NCI-H446 (cell line): ENCODE measurements at regions not wholly inside any gene's neighbourhood (a gene's known extent, or its start where the extent isn't known, plus 50 kb on each side); places are given as distances from the start of the nearest gene placed in this dataset.

ENCODE experiments used
- DNase-seq, 2 experiments: peaks; one replicate each; lab custom pipeline; 2025; lab: John Stamatoyannopoulos, UW

DNA sequence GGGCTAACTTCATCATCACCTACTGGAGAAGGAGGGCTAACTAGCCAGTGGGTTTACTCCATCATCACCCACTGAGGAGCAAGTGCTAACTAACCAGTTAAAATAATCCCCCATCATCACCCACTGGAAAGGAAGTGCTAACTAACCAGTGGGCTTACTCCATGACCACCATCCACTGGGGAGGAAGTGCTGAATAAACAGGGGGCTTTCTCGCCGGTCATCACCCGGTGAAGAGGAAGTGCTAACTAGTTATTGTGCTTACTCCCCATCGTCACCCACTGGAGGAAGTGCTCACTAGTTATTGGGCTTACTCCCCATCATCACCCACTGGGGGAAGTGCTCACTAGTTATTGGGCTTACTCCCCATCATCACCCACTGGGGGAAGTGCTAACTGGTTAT, 124.4 kb upstream of the SALL3 start:
- no peak for DNase-seq

DNA sequence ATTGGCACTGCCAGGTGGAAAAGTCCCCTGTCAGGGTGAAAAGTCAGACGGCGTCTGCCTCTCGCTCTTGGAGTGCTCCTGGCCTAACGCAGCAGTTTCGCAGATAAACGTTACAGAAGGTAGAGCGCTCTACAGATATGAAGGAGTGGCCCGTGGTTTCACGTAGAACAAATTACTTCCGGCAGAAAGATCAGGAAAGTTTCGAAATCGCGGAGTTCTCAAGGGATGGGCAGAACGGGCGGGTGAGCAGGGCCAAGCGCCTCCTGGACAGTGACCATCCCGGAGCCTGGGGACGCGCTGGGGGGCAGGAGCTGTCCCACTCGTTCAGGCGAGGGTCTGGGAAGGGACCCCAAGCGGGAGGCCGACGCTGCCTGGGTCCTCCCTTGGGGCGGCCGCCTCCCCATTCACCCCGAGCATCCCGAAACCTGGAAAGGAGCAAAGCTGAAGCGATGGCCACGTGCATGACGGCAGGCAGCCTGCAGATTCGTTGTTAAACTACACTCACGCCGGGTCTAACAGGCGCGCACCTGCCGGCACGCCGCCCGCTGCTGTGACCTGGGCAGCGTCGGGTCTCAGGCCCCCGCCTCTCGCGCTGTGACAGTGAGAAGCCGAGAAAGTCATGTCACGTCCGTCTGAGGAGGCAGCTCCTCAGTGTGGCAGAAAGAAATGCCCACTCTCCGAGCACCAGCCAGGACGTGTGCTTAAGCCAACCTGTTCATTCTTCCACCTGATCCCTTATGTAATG, 122.9 kb upstream of the SALL3 start:
- no peak for DNase-seq

DNA sequence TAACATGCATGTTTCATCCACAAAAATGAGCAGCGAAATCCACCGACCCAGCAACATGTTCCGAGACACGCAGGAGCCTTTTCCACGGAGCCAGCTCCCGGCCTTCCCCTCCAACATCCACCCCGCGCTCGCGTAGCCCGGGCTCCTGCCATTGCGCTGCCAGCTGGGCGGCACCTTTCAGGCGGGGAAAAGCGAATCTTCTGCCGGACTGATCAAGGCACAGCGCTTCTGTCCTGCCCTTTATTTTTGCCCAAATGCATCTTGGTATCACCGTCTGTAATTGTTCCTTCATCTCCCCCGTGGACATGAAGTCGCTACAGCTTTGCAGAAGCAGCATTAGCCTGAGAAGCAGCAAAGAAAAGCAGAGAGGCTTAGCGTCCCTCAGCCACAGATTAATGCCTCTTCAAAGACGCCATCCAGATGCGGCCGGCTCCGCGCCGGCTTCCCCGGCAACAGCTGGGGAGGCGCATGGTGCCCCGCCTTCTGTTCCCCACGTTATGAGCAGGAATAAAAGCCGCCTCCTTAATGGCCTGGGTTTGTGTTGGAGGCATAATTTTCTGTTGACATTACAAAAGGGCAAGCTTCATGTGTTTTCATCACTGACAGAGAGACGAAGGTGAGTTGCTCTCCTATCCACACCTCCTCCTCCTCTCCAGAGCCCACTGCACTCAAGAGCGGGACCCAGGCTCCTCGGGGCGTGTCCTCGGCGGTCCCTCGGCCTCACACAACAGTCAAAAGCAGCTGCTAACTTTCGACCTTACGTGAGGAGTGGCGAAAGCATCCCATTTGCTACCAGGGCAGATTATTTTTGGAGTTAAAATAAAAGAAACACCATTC, 122.1 kb upstream of the SALL3 start:
- no peak for DNase-seq

DNA sequence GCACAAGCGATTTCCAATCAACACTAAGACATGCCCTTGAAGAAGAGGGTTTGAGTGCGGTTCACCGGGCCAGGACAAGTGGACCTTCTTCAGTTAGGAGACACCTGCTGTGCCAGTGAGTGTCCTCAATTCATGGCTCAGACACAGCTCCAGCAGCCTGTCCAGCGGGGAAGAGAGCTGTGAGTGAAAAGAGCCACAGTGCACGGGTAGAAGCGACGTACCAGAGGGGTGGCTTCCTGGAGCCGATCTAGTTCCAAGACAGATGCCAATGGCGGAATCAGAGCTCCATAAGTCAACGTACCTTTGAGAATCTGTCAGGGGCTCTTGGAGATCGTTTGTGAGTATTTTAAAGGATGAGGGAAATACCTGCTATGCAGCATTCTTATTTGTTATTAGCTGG, 119.9 kb upstream of the SALL3 start:
- no peak for DNase-seq

DNA sequence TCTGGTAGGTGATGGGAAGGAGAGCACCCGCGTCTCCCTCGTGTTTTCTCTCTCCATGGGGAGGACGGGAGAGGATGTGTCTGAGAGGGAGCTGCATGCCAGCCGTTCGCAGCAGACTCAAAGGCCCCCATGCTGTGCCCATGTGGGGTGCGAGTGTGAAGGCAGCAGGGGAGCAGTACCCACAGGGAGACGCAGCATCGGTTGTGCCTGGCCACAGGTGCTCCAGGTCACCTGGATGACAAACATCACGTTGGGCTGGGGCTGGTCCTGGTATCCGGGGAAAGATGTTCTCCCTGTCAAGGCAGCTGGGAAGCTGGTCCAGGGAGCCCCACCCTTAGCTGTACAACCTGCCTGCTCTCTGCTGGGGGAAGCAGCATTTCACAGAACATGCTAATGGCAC, 119.5 kb upstream of the SALL3 start:
- no peak for DNase-seq

DNA sequence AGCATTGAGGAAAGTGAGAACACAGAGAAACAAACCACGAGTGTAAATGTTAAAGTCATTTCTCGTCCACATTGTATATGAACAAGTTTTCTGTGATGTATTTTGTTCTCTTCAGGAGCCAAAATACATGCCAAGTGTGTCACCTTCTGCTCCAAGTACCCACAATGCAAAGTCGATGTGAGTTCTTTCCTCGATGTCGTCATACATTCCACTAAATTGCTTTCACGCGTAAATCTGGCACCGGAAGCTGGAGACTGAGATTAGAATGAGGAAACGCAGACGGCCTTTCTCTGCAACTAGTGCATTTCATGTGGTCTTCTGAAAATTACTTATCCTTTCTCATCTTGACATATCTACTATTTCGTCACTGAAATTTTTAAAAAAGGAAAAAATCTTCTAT, 118.5 kb upstream of the SALL3 start:
- DNase-seq, result no peak

DNA sequence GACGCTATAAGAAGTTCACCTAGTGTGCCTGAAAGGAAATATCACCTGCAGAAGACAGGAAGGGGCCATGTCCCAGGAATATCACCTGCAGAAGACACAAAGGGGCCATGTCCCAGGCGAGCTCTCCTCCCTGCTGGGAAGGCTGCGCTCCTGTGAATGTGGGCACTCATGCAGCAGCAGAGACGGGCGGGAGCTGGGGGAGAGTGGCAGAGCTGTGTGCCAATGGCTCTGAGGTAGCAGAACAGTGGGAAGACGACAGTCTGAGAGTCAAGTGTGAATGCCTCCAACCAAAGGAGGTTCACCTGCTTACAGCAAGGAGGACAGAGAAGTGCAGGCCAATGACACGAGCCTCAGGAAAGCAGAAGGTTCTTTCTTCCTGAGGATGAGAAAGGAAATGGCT, 117.9 kb upstream of the SALL3 start:
- no peak for DNase-seq

DNA sequence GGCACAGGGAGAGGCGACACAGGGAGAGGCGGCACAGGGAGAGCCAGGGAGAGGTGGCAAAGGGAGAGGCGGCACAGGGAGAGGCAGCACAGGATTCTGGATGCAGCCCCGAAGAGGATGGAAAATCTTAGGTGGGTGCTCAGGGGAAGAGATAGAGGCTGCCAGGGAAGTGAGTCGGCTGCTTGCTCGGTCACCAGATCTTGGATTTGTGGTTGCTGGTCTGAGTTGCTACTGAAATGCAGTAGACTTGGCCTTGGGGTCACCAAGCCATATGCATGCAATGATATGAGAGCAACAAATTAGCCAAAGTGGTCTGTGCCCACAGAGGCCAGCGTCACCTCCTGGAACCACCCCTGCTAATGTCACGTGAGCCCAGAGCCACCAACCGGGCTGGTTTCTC, 117.2 kb upstream of the SALL3 start:
- no peak for DNase-seq

DNA sequence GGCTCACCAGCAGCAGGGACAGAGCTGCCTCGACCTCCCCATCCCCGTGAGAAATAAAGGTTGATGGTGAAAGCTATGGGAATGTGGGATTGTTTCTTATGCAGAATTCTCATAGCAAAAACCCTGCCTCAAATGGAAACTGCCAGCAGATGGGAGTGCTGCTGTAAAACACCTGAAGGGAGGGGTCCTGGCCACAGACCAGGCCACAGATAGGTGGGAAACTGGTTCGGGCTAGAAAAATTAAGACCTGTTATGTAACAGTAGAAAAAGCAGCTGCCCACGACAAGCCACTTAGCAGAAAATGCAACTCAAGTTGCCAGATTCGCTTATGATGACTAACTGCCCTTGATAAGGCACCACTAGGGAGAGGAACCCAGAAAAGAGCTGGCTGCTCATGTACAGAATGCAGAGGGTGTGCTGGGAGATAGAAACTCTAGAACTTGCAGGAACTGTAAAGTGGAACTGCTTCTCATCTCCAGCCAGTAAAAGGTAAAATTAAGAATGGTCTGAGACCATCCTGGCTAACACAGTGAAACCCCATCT, 114.5 kb upstream of the SALL3 start:
- DNase-seq, result no peak

DNA sequence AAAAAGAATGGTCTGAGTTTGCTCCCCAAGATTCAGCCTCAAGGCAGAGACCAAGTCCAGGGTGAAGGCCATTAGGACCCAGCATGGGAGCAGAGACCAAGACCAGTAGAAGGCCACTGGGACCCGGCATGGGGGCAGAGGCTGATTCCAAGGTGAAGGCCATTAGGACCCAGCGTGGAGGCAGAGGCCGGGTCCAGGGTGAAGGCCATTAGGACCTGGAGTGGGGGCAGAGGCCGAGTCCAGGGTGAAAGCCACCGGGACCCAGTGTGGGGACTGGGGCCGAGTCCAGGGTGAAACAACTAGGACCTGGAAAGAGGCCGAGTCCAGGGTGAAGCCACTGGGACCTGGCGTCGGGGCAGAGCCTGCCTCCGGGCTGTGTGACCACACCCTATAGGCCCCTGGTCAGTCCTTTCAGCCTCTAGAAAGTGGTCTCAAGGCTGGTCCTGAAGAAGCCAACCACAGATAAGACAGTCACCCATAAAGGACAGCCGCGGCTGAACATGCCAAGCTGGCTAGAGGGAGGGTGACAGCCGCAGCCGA, 113.8 kb upstream of the SALL3 start:
- DNase-seq, result no peak

DNA sequence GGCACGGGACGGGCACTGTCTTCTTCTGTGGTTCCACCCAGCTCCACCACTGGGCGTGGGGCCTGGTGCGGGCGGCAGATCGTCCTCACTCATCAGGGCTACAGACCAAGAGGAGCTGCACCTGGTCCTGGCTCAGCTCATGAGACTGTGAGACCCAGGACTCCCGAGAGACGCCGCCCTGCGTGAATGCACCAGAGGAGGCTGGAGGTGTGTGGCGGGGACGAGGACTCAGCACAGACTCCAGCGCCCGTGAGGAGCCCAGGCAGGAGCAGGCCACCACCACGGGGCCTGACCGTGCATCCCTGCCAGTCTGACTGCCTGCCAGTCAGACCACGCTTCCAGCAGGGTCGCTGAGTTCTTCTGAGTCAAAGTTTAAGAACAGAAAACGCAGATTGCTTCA, 112.5 kb upstream of the SALL3 start:
- no peak for DNase-seq

DNA sequence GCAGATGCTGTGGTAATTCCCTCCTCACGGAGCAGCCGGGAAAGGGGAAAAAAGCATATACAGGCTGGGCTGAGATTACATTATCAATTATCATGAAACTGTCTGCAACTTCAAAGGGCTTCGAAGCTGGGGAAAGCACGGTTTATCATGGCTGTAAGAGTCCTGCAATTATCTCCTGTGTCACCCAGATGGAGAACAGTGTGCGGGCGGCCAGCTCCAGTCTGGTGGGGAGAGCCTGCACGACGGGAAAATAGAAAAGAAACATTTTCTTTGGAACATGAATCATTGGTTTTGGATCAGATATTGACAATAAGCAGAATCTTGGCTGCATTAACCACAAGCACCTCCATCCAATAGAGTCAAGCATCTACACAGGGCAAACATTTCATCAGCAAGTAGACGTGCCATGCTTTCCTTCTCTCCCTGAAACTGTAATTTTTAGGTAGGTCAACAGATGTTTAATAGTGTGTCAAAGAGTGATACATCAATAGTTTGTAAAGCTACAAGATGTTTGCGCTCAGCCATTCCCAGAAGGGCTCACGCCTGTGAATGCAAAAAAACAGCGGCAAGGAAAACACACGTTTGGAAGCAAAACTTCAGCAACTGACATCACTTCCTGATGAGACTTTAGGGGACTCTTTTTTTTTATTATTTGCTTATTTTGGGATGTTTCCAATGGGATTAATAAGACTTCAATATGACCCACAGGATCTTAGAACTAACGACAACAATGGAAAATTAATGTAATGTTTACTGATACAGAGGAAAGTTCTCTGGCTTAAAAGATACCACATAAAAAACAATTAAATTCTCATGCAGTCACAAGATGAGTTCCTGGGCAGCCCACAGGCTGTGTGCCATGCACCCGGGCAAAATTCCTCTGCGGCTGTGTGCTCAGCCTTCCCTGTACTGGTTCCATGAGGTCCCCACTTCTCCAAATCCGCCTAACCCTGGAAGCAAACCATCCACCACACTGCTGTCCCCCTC, 111.0 kb upstream of the SALL3 start:
- DNase-seq, result no peak

DNA sequence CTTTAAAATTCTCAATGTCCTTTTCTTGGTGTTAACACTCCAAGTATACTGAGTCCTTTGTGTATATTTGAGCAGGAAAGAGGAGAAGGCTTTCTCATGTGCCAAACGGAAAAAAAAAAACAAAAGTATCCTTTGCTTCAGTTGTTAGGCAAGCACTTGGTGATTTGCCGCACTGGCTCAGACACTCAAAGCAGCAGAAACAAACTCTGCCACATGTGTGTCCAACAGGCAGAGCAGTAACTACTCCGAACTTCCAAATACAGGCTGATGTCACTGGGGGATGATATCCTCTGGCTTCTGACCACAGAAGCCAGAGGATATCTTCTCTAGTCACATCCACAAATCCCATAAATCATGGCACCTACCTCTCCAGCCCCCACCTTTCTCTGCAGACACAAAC, 108.0 kb upstream of the SALL3 start:
- DNase-seq, result no peak

DNA sequence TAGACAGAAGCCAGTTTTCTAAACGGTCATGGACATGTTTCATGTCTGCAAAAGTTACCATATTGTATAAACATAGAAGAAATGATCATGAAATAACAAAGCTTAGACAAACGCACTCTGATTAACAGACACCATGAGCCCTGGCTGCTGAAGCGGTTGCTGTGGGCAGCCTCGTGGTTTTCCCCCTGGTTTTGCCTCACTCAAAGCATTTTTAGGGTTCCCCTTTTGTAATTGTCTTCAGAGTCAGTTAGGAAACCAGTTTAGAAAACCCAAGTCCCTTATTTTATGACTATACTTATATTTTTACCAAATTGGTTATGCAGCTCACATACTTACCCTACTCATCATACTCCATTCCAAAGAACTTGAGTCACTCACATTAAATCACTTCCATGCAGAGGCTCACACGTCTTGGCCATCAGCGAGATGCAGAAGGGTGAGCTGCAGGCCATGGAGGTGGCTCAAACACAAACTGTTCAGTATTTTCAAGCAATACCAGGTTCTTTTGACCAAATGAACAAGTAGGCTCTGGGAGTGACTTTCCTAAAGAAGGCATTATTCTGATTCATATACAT, 105.6 kb upstream of the SALL3 start:
- DNase-seq, result no peak

DNA sequence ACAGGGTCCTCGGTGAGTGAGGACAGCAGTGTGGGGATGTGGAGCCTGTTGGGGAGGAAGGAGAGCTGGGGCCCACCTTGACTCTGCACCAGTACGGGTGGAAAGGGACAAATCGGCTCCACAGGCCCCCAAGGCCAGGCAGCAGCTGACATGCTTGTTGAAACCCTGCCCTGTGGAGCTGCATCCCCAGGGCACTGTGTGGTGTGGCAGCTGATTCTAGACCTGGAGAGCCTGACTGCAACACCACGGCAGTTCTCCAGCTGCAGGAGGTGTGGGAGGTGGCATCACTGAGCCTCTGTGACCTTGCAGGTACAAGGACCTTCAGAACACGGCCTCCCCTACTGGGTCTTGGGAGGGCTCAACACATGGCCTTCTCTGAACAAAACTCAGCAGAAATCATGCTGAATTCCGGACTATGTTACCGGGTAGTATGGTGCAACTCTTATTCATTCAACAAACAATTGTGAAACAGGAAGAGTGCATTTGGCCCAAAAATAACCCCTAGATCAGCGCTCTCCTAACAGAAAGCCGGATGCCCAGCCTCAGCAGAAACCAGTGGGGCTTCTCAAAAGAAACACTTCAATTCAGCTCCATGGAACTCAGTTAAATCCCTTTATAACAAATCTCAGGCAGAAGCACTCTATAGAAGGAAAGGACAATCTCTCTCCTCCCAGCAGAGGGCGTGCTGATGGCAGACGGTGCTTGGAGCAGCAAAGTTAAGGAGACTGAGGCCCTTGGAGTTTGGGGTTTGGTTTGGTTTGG, 104.4 kb upstream of the SALL3 start:
- peak in 1 of 2 experiments; percentile 20 for DNase-seq

DNA sequence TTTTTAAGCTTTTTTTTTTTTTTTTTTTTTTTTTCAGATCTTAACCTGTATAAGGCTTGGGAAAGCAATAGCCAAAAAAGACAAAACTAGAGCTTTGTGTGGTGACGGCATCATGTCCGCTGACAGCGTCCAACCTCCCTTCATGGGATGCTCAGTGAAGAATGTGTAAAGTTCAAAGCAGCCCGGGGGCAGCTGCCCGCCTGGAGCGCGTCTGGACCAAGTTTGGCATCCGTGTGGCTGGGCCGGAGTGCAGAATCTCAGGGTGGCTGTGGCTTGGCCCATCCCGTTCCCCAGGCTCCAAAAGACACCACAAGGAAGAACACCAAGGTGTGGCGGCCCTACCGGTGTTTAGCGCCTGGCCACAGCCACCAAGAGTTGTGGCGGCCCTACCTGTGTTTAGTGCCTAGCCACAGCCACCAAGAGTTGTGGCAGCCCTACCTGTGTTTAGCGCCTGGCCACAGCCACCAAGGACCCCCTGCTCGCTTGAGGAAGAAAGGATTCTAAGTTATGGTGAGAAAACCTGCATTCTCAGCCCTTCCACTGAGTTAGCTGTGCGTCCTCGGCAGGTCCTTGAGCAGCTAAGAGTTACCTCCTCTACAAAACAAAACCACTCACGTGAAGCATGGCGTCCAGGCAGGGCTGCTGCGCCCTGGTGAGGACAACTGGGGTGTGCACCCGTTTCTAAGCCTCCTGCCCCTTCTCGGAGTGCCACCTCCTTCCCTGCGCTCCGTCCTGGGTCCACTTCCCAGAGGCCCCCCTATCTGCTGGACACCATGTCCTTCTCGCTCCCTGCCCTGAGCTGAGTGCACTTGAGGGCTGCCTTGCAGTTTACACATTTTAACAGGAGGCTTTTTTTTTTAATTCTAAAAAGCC, 103.6 kb upstream of the SALL3 start:
- DNase-seq, result no peak

DNA sequence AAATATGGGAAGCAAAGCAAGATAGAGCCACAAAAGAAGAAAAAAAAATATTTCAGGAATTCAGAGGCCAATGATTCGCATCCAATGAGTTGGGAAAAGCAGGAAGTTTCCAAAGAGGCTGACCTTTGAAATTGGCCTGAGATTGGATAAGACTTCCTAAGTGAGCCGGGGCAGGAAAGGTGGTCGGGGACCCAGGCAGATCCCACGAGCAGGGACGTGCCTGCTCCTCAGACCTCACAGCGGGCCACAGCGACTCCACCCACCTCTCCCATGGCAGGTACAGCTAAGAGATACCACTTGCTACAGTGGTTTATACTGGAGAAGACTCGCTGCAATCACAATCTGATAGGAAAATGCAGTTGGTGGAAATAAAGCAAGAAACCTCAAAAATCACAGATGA, 102.8 kb upstream of the SALL3 start:
- no peak for DNase-seq

DNA sequence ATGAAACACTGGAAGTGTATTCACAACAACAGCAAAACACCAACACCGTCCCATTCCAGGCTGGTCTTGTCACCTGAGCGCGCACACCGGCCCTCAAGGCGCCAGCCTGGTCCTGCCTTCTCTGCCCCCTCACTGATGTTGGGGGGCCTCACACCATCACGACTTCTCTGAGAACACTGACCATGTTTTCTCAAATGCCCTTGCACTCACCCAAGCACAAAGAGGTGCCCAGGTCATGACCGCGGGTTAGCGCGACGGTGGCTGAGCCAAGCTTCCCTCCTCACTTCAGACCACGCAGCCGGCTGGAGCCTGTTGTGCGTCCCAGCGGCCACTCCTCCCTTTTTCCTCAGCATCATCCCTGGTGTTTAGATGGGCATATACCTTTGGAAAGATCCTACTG, 101.3 kb upstream of the SALL3 start:
- no peak for DNase-seq

DNA sequence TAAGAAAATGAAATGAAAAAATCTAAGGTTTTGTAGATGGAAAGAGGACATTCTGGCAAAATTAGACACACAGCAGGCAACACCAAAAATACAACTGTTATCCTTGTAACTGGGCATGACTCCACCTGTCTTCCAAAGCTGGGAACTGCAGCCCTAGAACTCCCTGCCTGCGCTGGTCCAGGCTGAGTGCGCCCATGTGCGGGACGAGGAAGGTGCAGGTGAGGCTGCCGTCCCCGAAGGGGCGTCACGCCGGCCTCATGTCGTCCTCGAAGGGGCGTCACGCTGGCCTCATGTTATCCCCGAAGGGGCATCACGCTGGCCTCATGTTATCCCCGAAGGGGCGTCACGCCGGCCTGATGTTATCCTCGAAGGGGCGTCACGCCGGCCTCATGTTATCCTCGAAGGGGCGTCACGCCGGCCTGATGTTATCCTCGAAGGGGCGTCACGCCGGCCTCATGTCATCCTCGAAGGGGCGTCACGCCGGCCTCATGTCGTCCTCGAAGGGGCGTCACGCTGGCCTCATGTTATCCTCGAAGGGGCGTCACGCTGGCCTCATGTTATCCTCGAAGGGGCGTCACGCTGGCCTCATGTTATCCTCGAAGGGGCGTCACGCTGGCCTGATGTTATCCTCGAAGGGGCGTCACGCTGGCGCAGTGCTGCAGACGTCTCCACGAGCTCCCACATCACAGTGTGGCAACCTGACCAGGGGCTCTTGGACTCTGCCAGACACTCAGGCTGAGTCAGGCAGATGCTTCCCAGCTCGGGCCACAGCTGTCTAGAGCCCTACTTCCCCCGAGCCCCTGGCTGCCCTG, 100.3 kb upstream of the SALL3 start:
- DNase-seq, result peak in 1 of 2 experiments; percentile 4
